Loucy (cell line): ENCODE measurements at regions not wholly inside any gene's neighbourhood (a gene's known extent, or its start where the extent isn't known, plus 50 kb on each side); places are given as distances from the start of the nearest gene placed in this dataset.

Source experiments
- EZH2phosphoT487 ChIP-seq: fragments of 200-600 bp; IDR thresholded peaks from 2 replicates; pipeline ENCODE4 v1.6.1; 2018; ENCODE audit warnings: antibody characterized with exemption, mild to moderate bottlenecking, moderate library complexity, borderline replicate concordance
- TF ChIP-seq, protein P1 (sequence below): fragments of 200-600 bp; sonication (generic); conservative IDR thresholded peaks from 2 replicates; pipeline ENCODE4 v1.5.1; 2014; ENCODE audit warnings: mild to moderate bottlenecking, antibody characterized with exemption, low read length

DNA sequence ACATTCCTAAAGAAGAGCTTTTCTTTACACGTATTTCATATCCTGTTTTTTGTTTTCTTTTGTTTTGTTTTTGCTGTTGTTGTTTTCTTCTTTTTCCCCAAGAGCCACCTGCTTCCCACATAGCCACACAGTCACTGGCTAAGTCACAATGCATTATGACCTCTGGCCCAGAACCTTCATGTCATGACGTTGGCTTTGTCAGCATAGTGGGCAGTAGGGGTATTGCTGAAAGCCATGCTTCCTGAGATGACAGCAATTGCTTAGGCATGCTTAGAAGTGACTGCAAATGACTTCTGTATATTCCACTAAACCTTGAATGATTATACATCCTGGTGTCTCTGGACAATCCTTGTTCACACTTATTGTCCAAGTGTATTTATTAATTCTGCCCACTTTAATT, 375.8 kb downstream of the TAF11L14 start:
- TF ChIP-seq, protein P1, sequence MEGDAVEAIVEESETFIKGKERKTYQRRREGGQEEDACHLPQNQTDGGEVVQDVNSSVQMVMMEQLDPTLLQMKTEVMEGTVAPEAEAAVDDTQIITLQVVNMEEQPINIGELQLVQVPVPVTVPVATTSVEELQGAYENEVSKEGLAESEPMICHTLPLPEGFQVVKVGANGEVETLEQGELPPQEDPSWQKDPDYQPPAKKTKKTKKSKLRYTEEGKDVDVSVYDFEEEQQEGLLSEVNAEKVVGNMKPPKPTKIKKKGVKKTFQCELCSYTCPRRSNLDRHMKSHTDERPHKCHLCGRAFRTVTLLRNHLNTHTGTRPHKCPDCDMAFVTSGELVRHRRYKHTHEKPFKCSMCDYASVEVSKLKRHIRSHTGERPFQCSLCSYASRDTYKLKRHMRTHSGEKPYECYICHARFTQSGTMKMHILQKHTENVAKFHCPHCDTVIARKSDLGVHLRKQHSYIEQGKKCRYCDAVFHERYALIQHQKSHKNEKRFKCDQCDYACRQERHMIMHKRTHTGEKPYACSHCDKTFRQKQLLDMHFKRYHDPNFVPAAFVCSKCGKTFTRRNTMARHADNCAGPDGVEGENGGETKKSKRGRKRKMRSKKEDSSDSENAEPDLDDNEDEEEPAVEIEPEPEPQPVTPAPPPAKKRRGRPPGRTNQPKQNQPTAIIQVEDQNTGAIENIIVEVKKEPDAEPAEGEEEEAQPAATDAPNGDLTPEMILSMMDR = no peak
- no peak for TF ChIP-seq EZH2phosphoT487
